MCF 10A (cell line): ENCODE measurements at regions not wholly inside any gene's neighbourhood (a gene's known extent, or its start where the extent isn't known, plus 50 kb on each side); places are given as distances from the start of the nearest gene placed in this dataset.

Source experiments
- BruUV-seq: library from RNA; stranded (reverse); fragments of 400-500 nt; replicated peaks from 2 replicates; lab custom pipeline; 2021; lab: Mats Ljungman, UMichigan
- CTCF ChIA-PET: fragments of 300-600 bp; sonication (Branson Sonifier 250); formaldehyde crosslinking; extraction: SDS; loops from one replicate; lab custom pipeline; 2021; ENCODE audit warnings: antibody characterized with exemption, inconsistent platforms; lab: Yijun Ruan, JAX
- POLR2A ChIA-PET: fragments of 300-600, 350-650 bp; sonication (Branson Sonifier 250); formaldehyde crosslinking; extraction: SDS; loops from one replicate; lab custom pipeline; 2020; ENCODE audit warnings: antibody characterized with exemption, inconsistent platforms; lab: Yijun Ruan, JAX
- DNase-seq: peaks from one replicate; pipeline ENCODE4 v3.0.0-alpha.2; 2018; ENCODE audit not compliant: unreplicated experiment
- H3K27ac Mint-ChIP-seq: one replicate; pipeline ENCODE4 v1.8.0; 2022; ENCODE audit warnings: mild to moderate bottlenecking, low read depth, mixed read lengths; ENCODE audit not compliant: unreplicated experiment
- H3K27me3 Mint-ChIP-seq: one replicate; pipeline ENCODE4 v1.8.0; 2022; ENCODE audit warnings: mixed read lengths; ENCODE audit not compliant: insufficient read depth, unreplicated experiment
- H3K36me3 Mint-ChIP-seq: one replicate; pipeline ENCODE4 v1.8.0; 2022; ENCODE audit warnings: mild to moderate bottlenecking, moderate library complexity, mixed read lengths; ENCODE audit not compliant: insufficient read depth, unreplicated experiment
- H3K4me1 Mint-ChIP-seq: one replicate; pipeline ENCODE4 v1.8.0; 2022; ENCODE audit warnings: mixed read lengths; ENCODE audit not compliant: insufficient read depth, unreplicated experiment
- H3K4me3 Mint-ChIP-seq: one replicate; pipeline ENCODE4 v1.8.0; 2022; ENCODE audit warnings: mild to moderate bottlenecking, moderate library complexity, mixed read lengths; ENCODE audit not compliant: unreplicated experiment
- H3K9me3 Mint-ChIP-seq: one replicate; pipeline ENCODE4 v1.8.0; 2022; ENCODE audit warnings: mixed read lengths; ENCODE audit not compliant: unreplicated experiment
- CTCF ChIP-seq: fragments of 200-600 bp; IDR thresholded peaks from one replicate; pipeline ENCODE4 v1.8.0; 2022; ENCODE audit warnings: antibody characterized with exemption, mild to moderate bottlenecking; ENCODE audit not compliant: unreplicated experiment
- intact Hi-C: fragments of 100-400 bp; cut with micrococcal nuclease; formaldehyde crosslinking; loops from 2 replicates; pipeline ENCODE4 v1.14.1; 2022

DNA sequence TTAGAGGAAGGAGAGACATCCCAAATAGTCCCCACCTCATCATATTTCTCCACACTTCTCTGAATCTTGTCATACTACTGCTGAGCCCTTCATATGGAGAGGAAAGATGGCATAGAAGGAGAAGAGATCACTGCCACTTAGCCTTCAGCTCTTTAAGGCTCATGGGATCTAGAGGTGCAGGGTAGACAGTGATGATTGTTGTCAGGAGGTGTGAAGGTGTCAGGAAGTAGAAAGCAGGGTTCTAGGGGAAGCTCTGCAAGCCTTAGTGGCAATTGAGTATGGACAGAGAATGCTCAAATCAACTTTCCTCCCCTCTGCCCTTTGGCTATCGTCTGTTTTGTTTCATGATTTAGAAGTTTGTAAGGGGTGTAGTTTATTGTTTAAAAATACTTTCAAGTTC is 505.7 kb downstream of the ZNF608 start:
- no TSS peak for BruUV-seq
- H3K27ac Mint-ChIP-seq: no peak overlapping the region
- H3K27me3 Mint-ChIP-seq: no peaks in the 10 kb centered on the region
- DNase-seq: no peak
- CTCF ChIA-PET: interaction anchor here (0.6 kb wide), 1 partner anchor 14 kb away, joined by 3 read pairs; no protein-coding TSS in a partner anchor
- H3K4me3 Mint-ChIP-seq: no peak overlapping the region
- peaks cover 11% of the 10 kb centered on the region for H3K9me3 Mint-ChIP-seq
- H3K36me3 Mint-ChIP-seq: no peaks in the 10 kb centered on the region
- intact Hi-C loops: no loop called here
- no peak for TF ChIP-seq CTCF
- H3K4me1 Mint-ChIP-seq: no peaks in the 10 kb centered on the region
- POLR2A ChIA-PET: no interaction called here

GRCh38 chr5:124239572-124239971 is 506.9 kb downstream of the ZNF608 start:
- BruUV-seq: no TSS peak
- Mint-ChIP-seq H3K4me1 (no peaks in the 10 kb centered on the region), H3K9me3 (peaks cover 2% of the 10 kb centered on the region), H3K27ac (no peak overlapping the region), H3K27me3 (no peaks in the 10 kb centered on the region), H3K36me3 (no peaks in the 10 kb centered on the region), H3K4me3 (no peak overlapping the region)
- DNase-seq: peak; percentile 9
- CTCF ChIA-PET: interaction anchor here (0.7 kb wide), 1 partner anchor 74 kb away, joined by 3 read pairs; no protein-coding TSS in a partner anchor
- no peak for TF ChIP-seq CTCF
- intact Hi-C loops: no loop called here
- POLR2A ChIA-PET: interaction anchor here (0.7 kb wide), 1 partner anchor 47 kb away, joined by 4 read pairs; no protein-coding TSS in a partner anchor

DNA sequence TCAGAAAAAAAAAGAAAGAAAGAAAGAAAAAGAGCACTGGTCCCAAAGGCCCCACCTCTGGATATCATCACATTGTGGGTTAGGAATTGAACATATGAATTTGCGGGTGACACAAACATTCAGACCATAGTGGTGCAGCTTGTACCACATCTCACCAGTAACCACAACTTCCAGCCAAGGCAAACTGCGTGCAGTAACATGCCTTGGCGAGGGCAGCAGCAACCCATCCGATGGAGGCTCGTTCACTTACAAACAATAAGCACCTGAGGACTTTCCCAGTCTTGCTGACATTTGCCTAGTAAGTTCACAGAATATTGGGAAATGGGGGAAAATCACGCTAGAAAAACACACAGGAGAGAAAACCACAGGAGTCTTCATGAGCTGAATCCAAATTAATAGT is 508.1 kb downstream of the ZNF608 start:
- no peaks in the 10 kb centered on the region for H3K9me3 Mint-ChIP-seq
- DNase-seq: no peak
- H3K27ac Mint-ChIP-seq: no peak overlapping the region
- no peaks in the 10 kb centered on the region for H3K27me3 Mint-ChIP-seq
- ChIA-PET POLR2A (no interaction called here), CTCF (interaction anchor here (0.6 kb wide), 2 partner anchors 46 to 324 kb away, joined by 3 read pairs; no protein-coding TSS in a partner anchor)
- no peaks in the 10 kb centered on the region for H3K4me1 Mint-ChIP-seq
- no peaks in the 10 kb centered on the region for H3K36me3 Mint-ChIP-seq
- no peak overlapping the region for H3K4me3 Mint-ChIP-seq
- TF ChIP-seq CTCF: no peak
- no TSS peak for BruUV-seq
- intact Hi-C loops: no loop called here

GRCh38 chr5:124237206-124237695 is 509.2 kb downstream of the ZNF608 start:
- POLR2A ChIA-PET: no interaction called here
- no peaks in the 10 kb centered on the region for H3K4me1 Mint-ChIP-seq

More at GRCh38 chr5:124237206-124237695, 509.2 kb downstream of the ZNF608 start:
- Mint-ChIP-seq H3K27ac (no peak overlapping the region), H3K36me3 (no peaks in the 10 kb centered on the region), H3K9me3 (no peaks in the 10 kb centered on the region), H3K4me3 (no peak overlapping the region), H3K27me3 (no peaks in the 10 kb centered on the region)
- TF ChIP-seq CTCF: no peak
- DNase-seq: no peak
- CTCF ChIA-PET: no interaction called here
- no TSS peak for BruUV-seq
- intact Hi-C loops: no loop called here
